Vagina (tissue), 2 donors: ENCODE measurements at regions not wholly inside any gene's neighbourhood (a gene's known extent, or its start where the extent isn't known, plus 50 kb on each side); places are given as distances from the start of the nearest gene placed in this dataset.

Experiments
- POLR2A ChIP-seq, 2 donors: fragments of 450-650 bp; IDR thresholded peaks; one replicate each; pipeline ENCODE4 v1.6.1; 2017; ENCODE audit warnings: antibody characterized with exemption in 2 of 2, mild to moderate bottlenecking in 2 of 2, moderate library complexity in 2 of 2
- POLR2AphosphoS5 ChIP-seq, 2 donors: sonication (generic); formaldehyde crosslinking; IDR thresholded peaks; one replicate each; pipeline ENCODE4 v1.9.0; 2017; ENCODE audit warnings: antibody characterized with exemption in 2 of 2, mild to moderate bottlenecking in 2 of 2, low read depth in 1 of 2; ENCODE audit not compliant: insufficient read depth in 1 of 2
- TF ChIP-seq, protein P1 (sequence below), 3 experiments: fragments of 450-650 bp in 2 of 3; fragments of 200-600 bp in 1 of 3; sonication (generic) in 1 of 3; IDR thresholded peaks; one replicate each; pipeline ENCODE4 v1.5.1; 2017 to 2019; ENCODE audit warnings: antibody characterized with exemption in 3 of 3, mild to moderate bottlenecking in 2 of 3, moderate library complexity in 2 of 3

DNA sequence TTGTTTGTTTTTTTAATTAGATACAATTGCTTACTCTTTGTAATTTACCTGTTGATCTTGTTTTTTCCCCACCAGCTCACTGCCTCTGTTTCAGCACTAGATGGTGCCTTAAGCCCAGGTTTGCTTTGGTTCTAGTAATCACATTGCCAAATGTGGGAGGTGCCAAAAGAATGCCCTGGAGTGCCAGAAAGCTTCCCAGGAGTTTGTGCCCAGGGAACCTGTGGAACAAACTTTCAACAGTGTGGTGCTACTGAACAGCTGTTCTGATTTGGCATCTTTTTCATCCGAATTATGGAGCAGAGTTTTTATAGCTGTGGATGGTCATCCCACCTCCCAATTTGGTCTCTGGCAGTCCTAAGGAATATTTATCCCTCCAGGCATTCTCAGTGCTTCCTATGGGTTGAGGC is 1000.7 kb downstream of the STIM2 start:
- TF ChIP-seq POLR2A (IDR thresholded peaks at IDR 0.05) (no peak), POLR2AphosphoS5 (IDR thresholded peaks at IDR 0.05; ENCODE audit: insufficient read depth in 1 of 2, low read depth in 1 of 2) (no peak)
- TF ChIP-seq, protein P1, sequence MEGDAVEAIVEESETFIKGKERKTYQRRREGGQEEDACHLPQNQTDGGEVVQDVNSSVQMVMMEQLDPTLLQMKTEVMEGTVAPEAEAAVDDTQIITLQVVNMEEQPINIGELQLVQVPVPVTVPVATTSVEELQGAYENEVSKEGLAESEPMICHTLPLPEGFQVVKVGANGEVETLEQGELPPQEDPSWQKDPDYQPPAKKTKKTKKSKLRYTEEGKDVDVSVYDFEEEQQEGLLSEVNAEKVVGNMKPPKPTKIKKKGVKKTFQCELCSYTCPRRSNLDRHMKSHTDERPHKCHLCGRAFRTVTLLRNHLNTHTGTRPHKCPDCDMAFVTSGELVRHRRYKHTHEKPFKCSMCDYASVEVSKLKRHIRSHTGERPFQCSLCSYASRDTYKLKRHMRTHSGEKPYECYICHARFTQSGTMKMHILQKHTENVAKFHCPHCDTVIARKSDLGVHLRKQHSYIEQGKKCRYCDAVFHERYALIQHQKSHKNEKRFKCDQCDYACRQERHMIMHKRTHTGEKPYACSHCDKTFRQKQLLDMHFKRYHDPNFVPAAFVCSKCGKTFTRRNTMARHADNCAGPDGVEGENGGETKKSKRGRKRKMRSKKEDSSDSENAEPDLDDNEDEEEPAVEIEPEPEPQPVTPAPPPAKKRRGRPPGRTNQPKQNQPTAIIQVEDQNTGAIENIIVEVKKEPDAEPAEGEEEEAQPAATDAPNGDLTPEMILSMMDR (IDR thresholded peaks at IDR 0.05), result no peak
